Small intestine (tissue), 7 donors: ENCODE measurements at regions not wholly inside any gene's neighbourhood (a gene's known extent, or its start where the extent isn't known, plus 50 kb on each side); places are given as distances from the start of the nearest gene placed in this dataset.

ENCODE experiments used
- DNase-seq, 2 donors: peaks; one replicate each; pipeline versions ENCODE4 v3.0.0 to v3.0.0-alpha.2; 2013
- FAIRE-seq: peaks from 2 replicates; lab custom pipeline; 2012; peaks lifted over from hg19 to GRCh38; lab: Jason Lieb, UNC
- H3K27ac ChIP-seq, 3 donors: one replicate each; pipeline ENCODE4 v1.5.1; 2013; ENCODE audit warnings: low read length in 2 of 3, mild to moderate bottlenecking in 2 of 3, control low read depth in 1 of 3, inconsistent platforms in 1 of 3, low read depth in 1 of 3, moderate library complexity in 1 of 3
- H3K27me3 ChIP-seq, 3 donors: one replicate each; pipeline ENCODE4 v1.6.1; 2013; ENCODE audit warnings: low read length in 3 of 3, inconsistent platforms in 1 of 3; ENCODE audit not compliant: control insufficient read depth in 3 of 3, insufficient read depth in 3 of 3
- H3K36me3 ChIP-seq, 3 donors: one replicate each; pipeline ENCODE4 v1.6.1; 2013; ENCODE audit warnings: low read length in 3 of 3, inconsistent platforms in 1 of 3, low read depth in 1 of 3, mild to moderate bottlenecking in 1 of 3, moderate library complexity in 1 of 3; ENCODE audit not compliant: control insufficient read depth in 3 of 3, insufficient read depth in 2 of 3
- H3K4me1 ChIP-seq, 3 donors: one replicate each; pipeline ENCODE4 v1.6.1; 2013; ENCODE audit warnings: low read length in 2 of 3, inconsistent platforms in 1 of 3, low read depth in 1 of 3, mild to moderate bottlenecking in 1 of 3, moderate library complexity in 1 of 3; ENCODE audit not compliant: control insufficient read depth in 3 of 3, insufficient read depth in 2 of 3
- H3K4me3 ChIP-seq, 3 donors: one replicate each; pipeline ENCODE4 v1.5.1; 2013; ENCODE audit warnings: low read length in 3 of 3, control low read depth in 1 of 3, inconsistent platforms in 1 of 3, low read depth in 1 of 3, mild to moderate bottlenecking in 1 of 3, moderate library complexity in 1 of 3
- H3K9me3 ChIP-seq, 2 donors: one replicate each; pipeline ENCODE4 v1.6.1; 2013; ENCODE audit warnings: low read depth in 1 of 2, low read length in 1 of 2; ENCODE audit not compliant: control insufficient read depth in 2 of 2, insufficient read depth in 1 of 2
- WGBS, 3 donors: extraction: QIAGEN DNeasy Blood & Tissue Kit; methylation state at CpG; one replicate each; pipeline ENCODE4 v1.1.7; 2013; 5-methylcytosine and 5-hydroxymethylcytosine counted together
- donor health status: healthy with polysubstance abuse.
- donor health status: control.
- donor health status: control.
- donor health status: Bipolar disorder and iron deficiency.
- donor health status: healthy.

DNA sequence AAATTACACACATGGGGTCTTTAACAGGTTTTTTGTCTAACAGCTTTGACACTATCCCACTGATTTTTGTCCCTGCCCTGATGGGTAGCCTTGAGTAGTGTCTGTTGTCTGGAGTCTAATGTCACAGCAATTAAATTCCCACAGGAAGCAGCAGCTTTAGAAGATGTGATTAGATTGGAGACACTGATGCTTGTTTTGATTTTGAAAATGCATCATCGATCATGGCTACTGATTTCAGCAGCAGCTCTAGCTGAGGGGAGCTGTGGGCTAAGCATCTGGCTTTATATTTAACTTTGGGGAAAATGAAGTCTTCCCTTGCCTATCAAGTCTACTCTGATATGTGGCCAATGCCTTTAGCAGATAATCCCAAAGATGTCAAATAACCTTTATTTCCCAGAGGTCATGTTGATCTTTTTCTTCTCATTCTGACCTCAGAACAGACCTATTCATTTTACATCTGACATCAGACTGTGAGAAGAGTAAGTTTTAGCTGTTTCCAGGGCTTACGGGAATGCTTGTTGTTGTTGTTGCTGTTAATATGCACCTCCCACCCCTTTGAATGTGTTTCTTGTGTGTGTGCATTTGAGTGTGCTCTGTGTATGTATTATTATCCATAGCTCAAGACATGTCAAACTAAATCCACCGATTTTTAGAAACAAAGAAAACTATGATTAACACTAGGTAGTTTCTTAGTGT is 704.9 kb upstream of the NUDT12 start:
- 41 to 60% (median 46%) methylated on average over 3 of the region's 3 CpGs for WGBS, 3 donors
- H3K27me3 ChIP-seq: no peaks in the 10 kb centered on the region
- no peaks in the 10 kb centered on the region for H3K36me3 ChIP-seq
- H3K4me3 ChIP-seq: no peak overlapping the region
- FAIRE-seq: no peak
- H3K27ac ChIP-seq: no peak overlapping the region
- no peaks in the 10 kb centered on the region for H3K4me1 ChIP-seq
- no peak for DNase-seq
- H3K9me3 ChIP-seq: no peaks in the 10 kb centered on the region

GRCh38 chr5:104266161-104266560 is 703.6 kb upstream of the NUDT12 start:
- DNase-seq (no peak), FAIRE-seq (no peak)
- Histone ChIP-seq H3K27ac (no peak overlapping the region), H3K4me1 (no peaks in the 10 kb centered on the region), H3K4me3 (no peak overlapping the region), H3K27me3 (no peaks in the 10 kb centered on the region), H3K9me3 (no peaks in the 10 kb centered on the region), H3K36me3 (no peaks in the 10 kb centered on the region)
- WGBS, 3 donors: 77 to 85% (median 79%) methylated on average over 1 of the region's 1 CpG

DNA sequence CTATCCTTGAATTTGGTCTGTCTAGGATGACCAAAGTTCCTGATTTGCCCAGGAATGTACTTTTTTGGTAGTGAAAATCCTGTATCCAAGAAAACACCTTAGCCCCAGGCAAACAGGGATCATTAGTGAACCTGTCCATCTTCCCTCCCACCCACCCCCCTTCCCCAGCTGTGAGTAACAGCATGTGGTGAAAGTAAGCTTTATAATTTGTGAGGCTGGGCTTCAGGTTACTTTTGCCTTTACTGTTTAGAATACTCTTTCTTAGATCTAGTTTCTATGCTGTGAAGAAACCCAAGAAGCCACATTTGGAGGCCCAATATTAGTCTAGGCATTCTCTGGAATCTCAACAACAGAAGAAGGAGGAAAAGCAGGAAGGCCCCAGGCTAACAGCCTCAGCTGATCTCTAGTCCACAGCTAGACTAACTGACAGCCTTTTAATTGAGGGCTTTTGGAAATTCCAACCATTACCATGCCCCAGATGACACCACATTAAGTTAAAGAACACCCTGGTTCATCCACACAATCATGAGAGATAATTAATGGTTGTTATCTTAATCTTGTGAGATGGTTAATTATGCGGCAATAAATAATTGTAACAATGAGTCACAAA is 703.0 kb upstream of the NUDT12 start:
- Histone ChIP-seq H3K27ac (no peak overlapping the region), H3K36me3 (no peaks in the 10 kb centered on the region), H3K4me3 (no peak overlapping the region), H3K27me3 (no peaks in the 10 kb centered on the region), H3K9me3 (no peaks in the 10 kb centered on the region), H3K4me1 (no peaks in the 10 kb centered on the region)
- WGBS, 3 donors: 65 to 74% (median 74%) methylated on average over 1 of the region's 1 CpG
- FAIRE-seq: no peak
- DNase-seq: no peak

- Histone ChIP-seq H3K4me3 (no peak overlapping the region), H3K27me3 (no peaks in the 10 kb centered on the region), H3K36me3 (no peaks in the 10 kb centered on the region), H3K27ac (no peak overlapping the region), H3K4me1 (no peaks in the 10 kb centered on the region), H3K9me3 (no peaks in the 10 kb centered on the region)
- WGBS, 3 donors: 24 to 61% (median 33%) methylated on average over 3 of the region's 3 CpGs
- no peak for FAIRE-seq
- peak in 1 of 2 donors; percentile 22 for DNase-seq
Measured at GRCh38 chr5:104247260-104247659, 684.7 kb upstream of the NUDT12 start.

- no peak overlapping the region for H3K4me3 ChIP-seq
- WGBS, 3 donors: 79 to 93% (median 88%) methylated on average over 4 of the region's 4 CpGs
- H3K27ac ChIP-seq: no peak overlapping the region
- FAIRE-seq (no peak), DNase-seq (no peak)
- no peaks in the 10 kb centered on the region for H3K36me3 ChIP-seq
- H3K4me1 ChIP-seq: no peaks in the 10 kb centered on the region
- H3K9me3 ChIP-seq: no peaks in the 10 kb centered on the region
- H3K27me3 ChIP-seq: no peaks in the 10 kb centered on the region
Measured at GRCh38 chr5:104241046-104241445, 678.5 kb upstream of the NUDT12 start.

- Histone ChIP-seq H3K36me3 (no peaks in the 10 kb centered on the region), H3K4me1 (no peaks in the 10 kb centered on the region), H3K27ac (no peak overlapping the region), H3K9me3 (no peaks in the 10 kb centered on the region), H3K27me3 (no peaks in the 10 kb centered on the region), H3K4me3 (no peak overlapping the region)
- DNase-seq: no peak
- no peak for FAIRE-seq
- WGBS, 3 donors: 60 to 74% (median 72%) methylated on average over 5 of the region's 5 CpGs
Measured at GRCh38 chr5:104237586-104237985, 675.0 kb upstream of the NUDT12 start.

DNA sequence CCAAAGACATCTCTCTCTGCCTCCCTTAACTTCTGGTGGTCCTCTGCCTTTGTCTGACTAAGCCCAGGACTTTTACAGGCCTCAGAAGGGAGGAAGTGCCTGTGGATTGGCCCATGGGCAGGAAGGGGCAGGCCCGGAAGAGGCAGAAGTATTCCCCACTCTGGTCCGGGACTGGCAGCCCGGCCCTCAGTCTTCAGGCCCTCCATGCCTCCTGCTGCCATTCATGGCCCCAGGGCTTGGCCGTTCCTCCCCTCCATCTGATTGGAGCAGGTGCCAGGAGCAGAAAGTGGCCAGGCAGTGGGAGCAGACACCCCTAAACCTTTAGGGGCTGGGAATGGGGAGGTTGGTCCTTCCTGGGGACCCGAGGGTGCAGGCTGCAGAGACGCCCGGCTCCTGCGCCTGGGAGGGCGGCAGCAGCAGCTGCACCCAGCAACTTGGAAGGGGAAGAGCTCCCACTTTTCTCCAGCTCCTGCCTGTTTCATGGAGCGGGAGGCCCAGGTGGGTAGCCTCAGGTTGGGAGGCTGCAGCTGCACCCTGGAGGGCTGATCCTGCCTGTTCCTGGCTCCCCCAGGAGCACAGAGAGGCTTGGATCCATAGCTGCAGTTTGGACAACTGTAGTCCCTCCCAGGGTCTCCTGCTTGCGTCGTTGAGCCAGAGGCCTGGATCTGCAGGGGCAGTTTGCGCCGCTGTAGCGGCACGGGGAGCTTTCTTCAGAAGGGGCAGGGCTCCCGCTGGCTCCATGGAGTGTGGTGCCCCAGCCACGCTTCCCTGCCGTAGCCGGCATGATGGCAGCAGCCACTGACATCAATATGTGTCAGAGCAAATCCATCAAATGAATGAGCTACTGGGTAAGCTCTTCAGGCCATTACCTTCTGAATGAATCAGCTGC is 661.5 kb upstream of the NUDT12 start:
- DNase-seq (no peak), FAIRE-seq (no peak)
- no peaks in the 10 kb centered on the region for H3K36me3 ChIP-seq
- H3K4me1 ChIP-seq: no peaks in the 10 kb centered on the region
- H3K27me3 ChIP-seq: no peaks in the 10 kb centered on the region
- H3K9me3 ChIP-seq: no peaks in the 10 kb centered on the region
- H3K27ac ChIP-seq: no peak overlapping the region
- WGBS, 3 donors: 92 to 96% (median 94%) methylated on average over 20 of the region's 20 CpGs
- H3K4me3 ChIP-seq: no peak overlapping the region

DNA sequence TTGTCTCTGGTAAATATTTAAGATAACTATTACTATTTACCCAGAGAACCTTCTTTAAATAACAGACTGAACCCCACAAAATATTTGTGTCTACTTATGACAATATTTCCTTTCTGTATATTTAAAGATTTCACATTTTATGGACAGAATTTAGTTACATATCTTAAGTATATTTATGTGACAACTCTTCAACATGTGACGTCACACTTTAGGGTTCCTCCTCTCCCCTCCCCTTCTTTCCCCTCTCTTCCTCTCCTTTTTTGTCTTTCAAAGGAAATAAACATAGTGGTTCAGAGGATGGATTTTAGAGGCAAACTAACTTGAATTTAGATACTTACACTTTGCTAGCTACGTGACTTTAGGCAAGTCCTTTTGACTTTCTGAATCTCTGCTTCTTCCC is 655.6 kb upstream of the NUDT12 start:
- 52 to 71% (median 59%) methylated on average over 2 of the region's 2 CpGs for WGBS, 3 donors
- Histone ChIP-seq H3K27ac (no peak overlapping the region), H3K27me3 (no peaks in the 10 kb centered on the region), H3K9me3 (no peaks in the 10 kb centered on the region), H3K4me3 (no peak overlapping the region), H3K36me3 (no peaks in the 10 kb centered on the region), H3K4me1 (no peaks in the 10 kb centered on the region)
- FAIRE-seq (no peak), DNase-seq (no peak)
